OCI-LY3 (cell line): ENCODE measurements at regions not wholly inside any gene's neighbourhood (a gene's known extent, or its start where the extent isn't known, plus 50 kb on each side); places are given as distances from the start of the nearest gene placed in this dataset.

Experiments used
- H2AFZ ChIP-seq: fragments of 200-600, 300-600 bp; shearing (Covaris generic); 2 replicates; pipeline ENCODE4 v1.6.0; 2014; ENCODE audit warnings: antibody characterized with exemption, low read depth, low read length
- H3K27ac ChIP-seq: fragments of 200-600, 300-600 bp; sonication (generic); 2 replicates; pipeline ENCODE4 v1.5.1; 2014; ENCODE audit warnings: mild to moderate bottlenecking, low read length, moderate library complexity, mixed read lengths
- H3K27me3 ChIP-seq: fragments of 200-600, 300-600 bp; sonication (generic); 2 replicates; pipeline ENCODE4 v1.6.1; 2014; ENCODE audit warnings: low read depth, low read length, mixed read lengths
- H3K36me3 ChIP-seq: fragments of 200-600, 300-600 bp; sonication (generic); replicated peaks from 2 replicates; pipeline ENCODE3; 2014; ENCODE audit warnings: low read depth, low read length, mixed read lengths
- H3K4me1 ChIP-seq: fragments of 300-600, 200-600 bp; sonication (generic); 2 replicates; pipeline ENCODE4 v1.6.1; 2014; ENCODE audit warnings: low read length, mixed read lengths
- H3K4me2 ChIP-seq: fragments of 200-600, 300-600 bp; sonication (generic); 2 replicates; pipeline ENCODE4 v1.6.1; 2014; ENCODE audit warnings: low read length, mixed read lengths
- H3K4me3 ChIP-seq: fragments of 300-600, 200-600 bp; sonication (generic); 2 replicates; pipeline ENCODE4 v1.5.1; 2014; ENCODE audit warnings: antibody characterized with exemption, mild to moderate bottlenecking, low read length, moderate library complexity
- H3K79me2 ChIP-seq: fragments of 300-600, 200-600 bp; shearing (Covaris generic); 2 replicates; pipeline ENCODE4 v1.6.1; 2014; ENCODE audit warnings: mild to moderate bottlenecking, low read length, mixed read lengths
- H3K9ac ChIP-seq: fragments of 300-600, 200-600 bp; shearing (Covaris generic); 2 replicates; pipeline ENCODE4 v1.6.0; 2014; ENCODE audit warnings: mild to moderate bottlenecking, low read length, moderate library complexity
- H3K9me3 ChIP-seq: fragments of 200-600, 300-600 bp; shearing (Covaris generic); 2 replicates; pipeline ENCODE4 v1.6.1; 2014; ENCODE audit warnings: low read length, mixed read lengths; ENCODE audit not compliant: insufficient read depth
- H4K20me1 ChIP-seq: fragments of 200-600, 300-600 bp; sonication (generic); 2 replicates; pipeline ENCODE4 v1.6.1; 2016; ENCODE audit warnings: low read length, mixed read lengths; ENCODE audit not compliant: insufficient read depth
- CTCF ChIP-seq: fragments of 200-600, 300-600 bp; sonication (generic); IDR thresholded peaks from 2 replicates; pipeline ENCODE4 v1.5.1; 2014; ENCODE audit warnings: antibody characterized with exemption, low read length, low read depth
- EZH2phosphoT487 ChIP-seq: fragments of 200-600 bp; shearing (Covaris generic); IDR thresholded peaks from 2 replicates; pipeline ENCODE4 v1.6.1; 2018; ENCODE audit warnings: antibody characterized with exemption, mixed run types, low read depth

GRCh38 chr7:16062269-16062668 is 359.1 kb downstream of the CRPPA start:
- Histone ChIP-seq H3K36me3 (no peaks in the 10 kb centered on the region), H3K79me2 (no peaks in the 10 kb centered on the region), H3K4me3 (no peak overlapping the region), H2AFZ (0 out of 2 replicates have a peak overlapping the region, but pooled peaks have one; percentile 39), H3K27ac (no peak overlapping the region), H3K9ac (no peak overlapping the region), H3K4me2 (no peak overlapping the region), H3K9me3 (no peaks in the 10 kb centered on the region), H3K27me3 (no peaks in the 10 kb centered on the region), H4K20me1 (no peaks in the 10 kb centered on the region), H3K4me1 (peaks cover 32% of the 10 kb centered on the region)
- no peak for TF ChIP-seq CTCF
- no peak for TF ChIP-seq EZH2phosphoT487

GRCh38 chr7:16061630-16062029 is 359.7 kb downstream of the CRPPA start:
- Histone ChIP-seq H3K4me3 (no peak overlapping the region), H4K20me1 (no peaks in the 10 kb centered on the region), H3K27ac (no peak overlapping the region), H3K36me3 (no peaks in the 10 kb centered on the region), H3K9me3 (no peaks in the 10 kb centered on the region), H3K4me1 (peaks cover 26% of the 10 kb centered on the region), H2AFZ (peak overlapping the region; percentile 39; the same call in 1 of the 2 replicates), H3K4me2 (0 out of 2 replicates have a peak overlapping the region, but pooled peaks have one; percentile 27), H3K9ac (no peak overlapping the region), H3K79me2 (no peaks in the 10 kb centered on the region), H3K27me3 (no peaks in the 10 kb centered on the region)
- no peak for TF ChIP-seq CTCF
- no peak for TF ChIP-seq EZH2phosphoT487

- no peak overlapping the region for H3K9ac ChIP-seq
- no peaks in the 10 kb centered on the region for H4K20me1 ChIP-seq
- H3K4me3 ChIP-seq, result no peak overlapping the region
- H3K27me3 ChIP-seq, result no peaks in the 10 kb centered on the region
- no peak for TF ChIP-seq CTCF
- TF ChIP-seq EZH2phosphoT487, result no peak
- no peak overlapping the region for H3K4me2 ChIP-seq
- H2AFZ ChIP-seq, result no peak overlapping the region
- H3K9me3 ChIP-seq, result no peaks in the 10 kb centered on the region
- H3K27ac ChIP-seq, result no peak overlapping the region
- no peaks in the 10 kb centered on the region for H3K79me2 ChIP-seq
- H3K4me1 ChIP-seq, result peaks cover 20% of the 10 kb centered on the region
- no peaks in the 10 kb centered on the region for H3K36me3 ChIP-seq
Observed at GRCh38 chr7:16061011-16061410, 360.3 kb downstream of the CRPPA start.

- no peak overlapping the region for H2AFZ ChIP-seq
- H3K9me3 ChIP-seq, result no peaks in the 10 kb centered on the region
- H3K9ac ChIP-seq, result no peak overlapping the region
- no peak overlapping the region for H3K4me2 ChIP-seq
- no peak overlapping the region for H3K27ac ChIP-seq
- TF ChIP-seq CTCF (no peak), EZH2phosphoT487 (no peak)
- H3K36me3 ChIP-seq, result peaks cover 3% of the 10 kb centered on the region
- H3K4me1 ChIP-seq, result peaks cover 22% of the 10 kb centered on the region
- no peaks in the 10 kb centered on the region for H3K27me3 ChIP-seq
- H3K79me2 ChIP-seq, result no peaks in the 10 kb centered on the region
- H3K4me3 ChIP-seq, result no peak overlapping the region
- H4K20me1 ChIP-seq, result no peaks in the 10 kb centered on the region
Observed at GRCh38 chr7:16060502-16060901, 360.8 kb downstream of the CRPPA start.
